ENCODE measurements at regions not wholly inside any gene's neighbourhood (a gene's known extent, or its start where the extent isn't known, plus 50 kb on each side); places are given as distances from the start of the nearest gene placed in this dataset.

DNA sequence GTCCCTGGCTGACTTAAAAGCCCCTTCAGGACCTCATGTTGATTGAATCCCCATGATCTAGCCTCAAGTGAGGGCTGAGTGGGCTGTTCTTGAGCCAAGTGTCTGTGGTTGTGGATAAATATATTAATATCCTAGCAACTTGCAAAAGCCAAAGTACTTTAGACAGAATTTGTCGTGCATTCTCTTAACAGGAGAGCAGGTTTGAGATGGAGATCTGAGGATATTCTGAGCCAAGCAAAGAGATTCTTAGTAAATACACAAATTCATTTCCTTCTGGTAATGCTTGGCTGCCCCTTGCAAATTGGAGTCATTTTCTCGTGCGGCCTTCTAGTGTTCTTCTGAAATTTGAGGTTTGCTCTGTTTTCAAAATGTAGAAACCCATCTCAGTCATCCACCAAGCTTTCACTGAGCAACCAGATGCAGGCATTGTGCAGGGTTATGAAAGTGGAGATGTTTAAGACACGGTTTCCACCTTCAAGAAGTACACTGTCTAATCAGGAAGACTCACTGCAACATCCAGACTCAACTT is 242.1 kb upstream of the JUN start:
- TF ChIP-seq, protein P1, sequence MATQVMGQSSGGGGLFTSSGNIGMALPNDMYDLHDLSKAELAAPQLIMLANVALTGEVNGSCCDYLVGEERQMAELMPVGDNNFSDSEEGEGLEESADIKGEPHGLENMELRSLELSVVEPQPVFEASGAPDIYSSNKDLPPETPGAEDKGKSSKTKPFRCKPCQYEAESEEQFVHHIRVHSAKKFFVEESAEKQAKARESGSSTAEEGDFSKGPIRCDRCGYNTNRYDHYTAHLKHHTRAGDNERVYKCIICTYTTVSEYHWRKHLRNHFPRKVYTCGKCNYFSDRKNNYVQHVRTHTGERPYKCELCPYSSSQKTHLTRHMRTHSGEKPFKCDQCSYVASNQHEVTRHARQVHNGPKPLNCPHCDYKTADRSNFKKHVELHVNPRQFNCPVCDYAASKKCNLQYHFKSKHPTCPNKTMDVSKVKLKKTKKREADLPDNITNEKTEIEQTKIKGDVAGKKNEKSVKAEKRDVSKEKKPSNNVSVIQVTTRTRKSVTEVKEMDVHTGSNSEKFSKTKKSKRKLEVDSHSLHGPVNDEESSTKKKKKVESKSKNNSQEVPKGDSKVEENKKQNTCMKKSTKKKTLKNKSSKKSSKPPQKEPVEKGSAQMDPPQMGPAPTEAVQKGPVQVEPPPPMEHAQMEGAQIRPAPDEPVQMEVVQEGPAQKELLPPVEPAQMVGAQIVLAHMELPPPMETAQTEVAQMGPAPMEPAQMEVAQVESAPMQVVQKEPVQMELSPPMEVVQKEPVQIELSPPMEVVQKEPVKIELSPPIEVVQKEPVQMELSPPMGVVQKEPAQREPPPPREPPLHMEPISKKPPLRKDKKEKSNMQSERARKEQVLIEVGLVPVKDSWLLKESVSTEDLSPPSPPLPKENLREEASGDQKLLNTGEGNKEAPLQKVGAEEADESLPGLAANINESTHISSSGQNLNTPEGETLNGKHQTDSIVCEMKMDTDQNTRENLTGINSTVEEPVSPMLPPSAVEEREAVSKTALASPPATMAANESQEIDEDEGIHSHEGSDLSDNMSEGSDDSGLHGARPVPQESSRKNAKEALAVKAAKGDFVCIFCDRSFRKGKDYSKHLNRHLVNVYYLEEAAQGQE (IDR thresholded peaks at IDR 0.05; ENCODE audit: insufficient read depth in 1 of 2, low read depth in 2 of 2, low read length in 1 of 2) = no peak
- TF ChIP-seq, protein P2, sequence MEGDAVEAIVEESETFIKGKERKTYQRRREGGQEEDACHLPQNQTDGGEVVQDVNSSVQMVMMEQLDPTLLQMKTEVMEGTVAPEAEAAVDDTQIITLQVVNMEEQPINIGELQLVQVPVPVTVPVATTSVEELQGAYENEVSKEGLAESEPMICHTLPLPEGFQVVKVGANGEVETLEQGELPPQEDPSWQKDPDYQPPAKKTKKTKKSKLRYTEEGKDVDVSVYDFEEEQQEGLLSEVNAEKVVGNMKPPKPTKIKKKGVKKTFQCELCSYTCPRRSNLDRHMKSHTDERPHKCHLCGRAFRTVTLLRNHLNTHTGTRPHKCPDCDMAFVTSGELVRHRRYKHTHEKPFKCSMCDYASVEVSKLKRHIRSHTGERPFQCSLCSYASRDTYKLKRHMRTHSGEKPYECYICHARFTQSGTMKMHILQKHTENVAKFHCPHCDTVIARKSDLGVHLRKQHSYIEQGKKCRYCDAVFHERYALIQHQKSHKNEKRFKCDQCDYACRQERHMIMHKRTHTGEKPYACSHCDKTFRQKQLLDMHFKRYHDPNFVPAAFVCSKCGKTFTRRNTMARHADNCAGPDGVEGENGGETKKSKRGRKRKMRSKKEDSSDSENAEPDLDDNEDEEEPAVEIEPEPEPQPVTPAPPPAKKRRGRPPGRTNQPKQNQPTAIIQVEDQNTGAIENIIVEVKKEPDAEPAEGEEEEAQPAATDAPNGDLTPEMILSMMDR (IDR thresholded peaks at IDR 0.05) = no peak
- no peak for TF ChIP-seq POLR2AphosphoS5 (IDR thresholded peaks at IDR 0.05; ENCODE audit: low read depth, low read length)
